IMR-90 (cell line): ENCODE measurements at regions not wholly inside any gene's neighbourhood (a gene's known extent, or its start where the extent isn't known, plus 50 kb on each side); places are given as distances from the start of the nearest gene placed in this dataset.

Source experiments
- ATAC-seq: fragments of 200-7000 bp; cut with Tn5 transposase; 2 replicates; pipeline ENCODE4 v1.9.1; 2020; ENCODE audit warnings: low read depth, mild to moderate bottlenecking, moderate library complexity
- BruUV-seq: library from RNA; stranded (reverse); fragments of 400-500 nt; replicated peaks from 2 replicates; lab custom pipeline; 2021; lab: Mats Ljungman, UMichigan
- CTCF ChIA-PET: fragments of 300-600 bp; formaldehyde crosslinking; extraction: SDS; loops from one replicate; lab custom pipeline; 2021; ENCODE audit warnings: antibody characterized with exemption; lab: Yijun Ruan, JAX
- POLR2A ChIA-PET: fragments of 300-600 bp; sonication (Branson Sonifier 250); formaldehyde crosslinking; loops from one replicate; lab custom pipeline; 2022; ENCODE audit warnings: antibody characterized with exemption; ENCODE audit not compliant: unreplicated experiment; lab: Charles Lee
- DNase-seq: peaks from one replicate; pipeline ENCODE4 v3.0.0; 2013
- H2AFZ ChIP-seq: replicated peaks from 2 replicates; pipeline ENCODE3; 2013; ENCODE audit warnings: low read length, mild to moderate bottlenecking; ENCODE audit not compliant: poor library complexity
- H2AK5ac ChIP-seq: 2 replicates; pipeline ENCODE4 v1.6.1; 2013; ENCODE audit warnings: low read depth, low read length, inconsistent platforms
- H2AK9ac ChIP-seq: replicated peaks from 2 replicates; pipeline ENCODE3; 2013; ENCODE audit warnings: mild to moderate bottlenecking, low read depth, low read length, moderate library complexity; ENCODE audit not compliant: poor library complexity
- H2BK120ac ChIP-seq: 2 replicates; pipeline ENCODE4 v1.6.1; 2013; ENCODE audit warnings: low read depth, low read length, inconsistent platforms
- H2BK15ac ChIP-seq: 3 replicates; pipeline ENCODE4 v1.6.1; 2013; ENCODE audit warnings: low read depth, low read length, inconsistent platforms
- H2BK20ac ChIP-seq: 2 replicates; pipeline ENCODE4 v1.6.1; 2013; ENCODE audit warnings: low read depth, mild to moderate bottlenecking, inconsistent platforms, low read length, moderate library complexity
- H2BK5ac ChIP-seq: 2 replicates; pipeline ENCODE4 v1.6.1; 2013; ENCODE audit warnings: mild to moderate bottlenecking, low read depth, low read length, inconsistent platforms; ENCODE audit not compliant: poor library complexity, severe bottlenecking
- H3K14ac ChIP-seq: replicated peaks from 2 replicates; pipeline ENCODE4 v1.6.1; 2013; ENCODE audit warnings: low read depth, low read length, inconsistent platforms
- H3K18ac ChIP-seq: 2 replicates; pipeline ENCODE4 v1.6.1; 2013; ENCODE audit warnings: low read depth, low read length, control low read depth
- H3K23ac ChIP-seq: 2 replicates; pipeline ENCODE4 v1.6.1; 2013; ENCODE audit warnings: low read depth, low read length, inconsistent platforms
- H3K27ac ChIP-seq: 2 replicates; pipeline ENCODE4 v1.5.1; 2013; ENCODE audit warnings: mild to moderate bottlenecking, control low read depth, low read length; ENCODE audit not compliant: insufficient read depth
- H3K27me3 ChIP-seq: 2 replicates; pipeline ENCODE4 v1.6.1; 2013; ENCODE audit warnings: low read length; ENCODE audit not compliant: control insufficient read depth, insufficient read depth
- H3K36me3 ChIP-seq: 2 replicates; pipeline ENCODE4 v1.6.1; 2013; ENCODE audit warnings: low read length, mixed read lengths; ENCODE audit not compliant: control insufficient read depth, insufficient read depth
- H3K4ac ChIP-seq: 2 replicates; pipeline ENCODE4 v1.6.1; 2013; ENCODE audit warnings: low read depth, low read length, inconsistent platforms
- H3K4me1 ChIP-seq: 2 replicates; pipeline ENCODE4 v1.6.1; 2013; ENCODE audit warnings: low read length, mixed read lengths; ENCODE audit not compliant: control insufficient read depth, insufficient read depth
- H3K4me2 ChIP-seq: 2 replicates; pipeline ENCODE4 v1.6.1; 2013; ENCODE audit warnings: low read depth, mild to moderate bottlenecking, control low read depth, low read length, moderate library complexity
- H3K4me3 ChIP-seq: 2 replicates; pipeline ENCODE4 v1.5.1; 2013; ENCODE audit warnings: low read depth, mild to moderate bottlenecking, control low read depth, low read length, moderate library complexity; ENCODE audit not compliant: insufficient read depth
- H3K56ac ChIP-seq: 2 replicates; pipeline ENCODE4 v1.6.1; 2013; ENCODE audit warnings: low read length, inconsistent platforms; ENCODE audit not compliant: insufficient read depth; ENCODE audit errors: extremely low read depth
- H3K79me1 ChIP-seq, 2 experiments: 2 replicates each; pipeline ENCODE4 v1.6.1; 2013; ENCODE audit warnings: low read length in 2 of 2, inconsistent platforms in 1 of 2, low read depth in 1 of 2
- H3K9ac ChIP-seq: 2 replicates; pipeline ENCODE4 v1.6.1; 2013; ENCODE audit warnings: low read depth, low read length, control low read depth
- H3K9me1 ChIP-seq: 2 replicates; pipeline ENCODE4 v1.6.1; 2013; ENCODE audit warnings: low read length, inconsistent platforms; ENCODE audit not compliant: insufficient read depth
- H3K9me3 ChIP-seq: 2 replicates; pipeline ENCODE4 v1.6.1; 2013; ENCODE audit warnings: low read length; ENCODE audit not compliant: control insufficient read depth, insufficient read depth
- H4K20me1 ChIP-seq: 2 replicates; pipeline ENCODE4 v1.6.1; 2013; ENCODE audit warnings: low read length, inconsistent platforms; ENCODE audit not compliant: insufficient read depth
- H4K5ac ChIP-seq: 2 replicates; pipeline ENCODE4 v1.6.1; 2013; ENCODE audit warnings: mild to moderate bottlenecking, low read depth, low read length, control low read depth
- H4K8ac ChIP-seq, 2 experiments: 2 replicates each; pipeline ENCODE4 v1.6.1; 2013; ENCODE audit warnings: low read depth in 2 of 2, low read length in 2 of 2, control low read depth in 1 of 2, inconsistent platforms in 1 of 2
- H4K91ac ChIP-seq: 2 replicates; pipeline ENCODE4 v1.6.1; 2013; ENCODE audit warnings: low read depth, low read length, inconsistent platforms; ENCODE audit not compliant: insufficient read depth
- BHLHE40 ChIP-seq: fragments of 150-350 bp; IDR thresholded peaks from 2 replicates; pipeline ENCODE4 v1.6.1; 2016; ENCODE audit warnings: mild to moderate bottlenecking, low read depth, low read length
- CEBPB ChIP-seq: IDR thresholded peaks from 2 replicates; pipeline ENCODE4 v1.6.1; 2012; ENCODE audit warnings: low read depth, low read length, improper control_type of control experiment
- CHD1 ChIP-seq: IDR thresholded peaks from 2 replicates; pipeline ENCODE4 v1.6.1; 2012; ENCODE audit warnings: low read depth, low read length, improper control_type of control experiment
- CTCF ChIP-seq: conservative IDR thresholded peaks from 2 replicates; pipeline ENCODE4 v1.5.1; 2012; ENCODE audit warnings: mild to moderate bottlenecking, low read depth, low read length, improper control_type of control experiment
- ELK1 ChIP-seq: fragments of 150-350 bp; IDR thresholded peaks from 2 replicates; pipeline ENCODE4 v1.6.1; 2016; ENCODE audit warnings: low read depth, mild to moderate bottlenecking, low read length, moderate library complexity, borderline replicate concordance
- FOS ChIP-seq: fragments of 150-350 bp; IDR thresholded peaks from 2 replicates; pipeline ENCODE4 v1.6.1; 2016; ENCODE audit warnings: low read depth, low read length
- MAFK ChIP-seq: IDR thresholded peaks from 2 replicates; pipeline ENCODE4 v1.6.1; 2012; ENCODE audit warnings: low read depth, low read length, improper control_type of control experiment
- MAZ ChIP-seq: IDR thresholded peaks from 2 replicates; pipeline ENCODE4 v1.6.1; 2012; ENCODE audit warnings: low read depth, mild to moderate bottlenecking, low read length, improper control_type of control experiment, moderate library complexity, borderline replicate concordance
- MXI1 ChIP-seq: IDR thresholded peaks from 2 replicates; pipeline ENCODE4 v1.6.1; 2012; ENCODE audit warnings: low read depth, mild to moderate bottlenecking, low read length, moderate library complexity, borderline replicate concordance
- NFE2L2 ChIP-seq: fragments of 150-350 bp; IDR thresholded peaks from 2 replicates; pipeline ENCODE4 v1.6.1; 2016; ENCODE audit warnings: low read depth, mild to moderate bottlenecking, low read length
- POLR2A ChIP-seq: IDR thresholded peaks from 2 replicates; pipeline ENCODE4 v1.6.1; 2012; ENCODE audit warnings: mild to moderate bottlenecking, low read depth, low read length
- RAD21 ChIP-seq: IDR thresholded peaks from 2 replicates; pipeline ENCODE4 v1.6.1; 2012; ENCODE audit warnings: low read length, improper control_type of control experiment
- RCOR1 ChIP-seq: IDR thresholded peaks from 2 replicates; pipeline ENCODE4 v1.6.1; 2012; ENCODE audit warnings: mild to moderate bottlenecking, low read length, improper control_type of control experiment; ENCODE audit not compliant: insufficient replicate concordance
- RFX5 ChIP-seq: IDR thresholded peaks from 2 replicates; pipeline ENCODE4 v1.8.0; 2012; ENCODE audit warnings: low read depth, mild to moderate bottlenecking, low read length, moderate library complexity
- SMC3 ChIP-seq: fragments of 150-350 bp; IDR thresholded peaks from 2 replicates; pipeline ENCODE4 v1.6.1; 2016; ENCODE audit warnings: low read depth, mild to moderate bottlenecking, antibody characterized with exemption, low read length, moderate library complexity
- USF2 ChIP-seq: fragments of 150-350 bp; IDR thresholded peaks from 2 replicates; pipeline ENCODE4 v1.6.1; 2017; ENCODE audit warnings: mild to moderate bottlenecking, antibody characterized with exemption, low read length, low read depth
- WGBS, 2 experiments: methylation state at CpG; one replicate each; pipeline versions ENCODE4 v1.1.5 to v1.1.7; 2013; ENCODE audit warnings: missing lambda C conversion rate in 2 of 2; ENCODE audit not compliant: insufficient read length in 1 of 2; ENCODE audit errors: extremely low coverage in 2 of 2; 5-methylcytosine and 5-hydroxymethylcytosine counted together
- dilution Hi-C: fragments of 300-500 bp; cut with HindIII; formaldehyde crosslinking; loops from one replicate; pipeline ENCODE4 v1.14.3; 2018; ENCODE audit warnings: low sequenced_read_pairs; ENCODE audit not compliant: unreplicated experiment
- in situ Hi-C: fragments of 300-500 bp; cut with MboI; formaldehyde crosslinking; loops from 3 replicates; pipeline ENCODE4 v1.14.3; 2019; ENCODE audit warnings: low sequenced_read_pairs, inconsistent platforms, mixed read lengths
- intact Hi-C: fragments of 100-400 bp; cut with micrococcal nuclease; formaldehyde crosslinking; loops from 2 replicates; pipeline ENCODE4 v1.10.0; 2022

GRCh38 chr2:129784486-129784885, 195.0 kb upstream of the RAB6C start:
- H3K4ac ChIP-seq = no peak overlapping the region
- in situ Hi-C loops = no loop called here

More at GRCh38 chr2:129784486-129784885, 195.0 kb upstream of the RAB6C start:
- H2AK5ac ChIP-seq = no peak overlapping the region
- H3K9me3 ChIP-seq = no peaks in the 10 kb centered on the region
- BruUV-seq = no TSS peak
- no peak overlapping the region for H3K9ac ChIP-seq
- no peak overlapping the region for H2BK120ac ChIP-seq
- no peak overlapping the region for H2AFZ ChIP-seq
- dilution Hi-C loops = no loop called here
- H3K18ac ChIP-seq = no peak overlapping the region
- ATAC-seq (no peak), DNase-seq (no peak)
- H3K9me1 ChIP-seq = no peaks in the 10 kb centered on the region; the same call in 1 of the 2 replicates
- no peak overlapping the region for H3K14ac ChIP-seq
- no peaks in the 10 kb centered on the region for H3K36me3 ChIP-seq
- ChIA-PET POLR2A (no interaction called here), CTCF (no interaction called here)
- no peak overlapping the region for H3K27ac ChIP-seq
- H3K4me2 ChIP-seq = no peak overlapping the region
- H3K23ac ChIP-seq = no peak overlapping the region
- TF ChIP-seq USF2 (no peak), CHD1 (no peak), MAZ (no peak), ELK1 (no peak), MAFK (no peak), RAD21 (no peak), RFX5 (no peak), POLR2A (no peak), CTCF (no peak), MXI1 (no peak), NFE2L2 (no peak), RCOR1 (no peak), CEBPB (no peak), FOS (no peak), BHLHE40 (no peak), SMC3 (no peak)
- H3K4me3 ChIP-seq = no peak overlapping the region
- WGBS, 2 experiments = no CpG with 5 or more reads among the region's 6 CpGs
- H2AK9ac ChIP-seq = no peak overlapping the region
- H3K27me3 ChIP-seq = no peaks in the 10 kb centered on the region
- no peak overlapping the region for H4K91ac ChIP-seq
- no peaks in the 10 kb centered on the region for H3K79me1 ChIP-seq
- no peaks in the 10 kb centered on the region for H3K4me1 ChIP-seq
- no peak overlapping the region for H4K5ac ChIP-seq
- intact Hi-C loops = no loop called here
- H2BK20ac ChIP-seq = no peak overlapping the region
- no peaks in the 10 kb centered on the region for H4K20me1 ChIP-seq
- no peak overlapping the region for H3K56ac ChIP-seq
- H2BK15ac ChIP-seq = no peak overlapping the region
- no peak overlapping the region for H4K8ac ChIP-seq
- no peak overlapping the region for H2BK5ac ChIP-seq
